DMS53 treated with DMSO at 0.1 percent for 48 hours (cell line): ENCODE measurements at regions not wholly inside any gene's neighbourhood (a gene's known extent, or its start where the extent isn't known, plus 50 kb on each side); places are given as distances from the start of the nearest gene placed in this dataset.
"Not testable (repeated sequence)": the region's sequence is repeated elsewhere in the genome, so short reads cannot be mapped to it uniquely, and the experiment has no call there.

Experiments
- DNase-seq: peaks from one replicate; lab custom pipeline; 2025; ENCODE audit not compliant: unreplicated experiment; lab: John Stamatoyannopoulos, UW

DNA sequence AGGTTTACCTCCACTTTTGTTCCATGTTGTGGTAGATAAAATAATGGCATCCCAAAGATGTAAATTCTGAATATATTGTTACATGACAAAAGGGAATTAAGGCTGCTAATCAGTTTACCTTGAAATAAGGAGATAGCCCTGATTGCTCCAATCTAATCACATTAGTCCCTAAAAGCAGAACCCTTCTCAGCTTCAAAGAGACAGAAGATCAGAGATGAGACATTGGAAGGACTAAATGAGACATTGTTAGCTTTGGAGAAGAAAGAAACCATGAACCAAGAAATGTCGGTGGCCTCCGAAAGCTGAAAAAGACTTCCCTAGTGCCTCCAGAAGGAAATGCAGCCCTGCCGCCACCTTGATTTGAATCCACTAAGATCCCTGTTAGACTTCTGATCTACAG lies 82.8 kb upstream of the PARP8 start:
- no peak for DNase-seq

DNA sequence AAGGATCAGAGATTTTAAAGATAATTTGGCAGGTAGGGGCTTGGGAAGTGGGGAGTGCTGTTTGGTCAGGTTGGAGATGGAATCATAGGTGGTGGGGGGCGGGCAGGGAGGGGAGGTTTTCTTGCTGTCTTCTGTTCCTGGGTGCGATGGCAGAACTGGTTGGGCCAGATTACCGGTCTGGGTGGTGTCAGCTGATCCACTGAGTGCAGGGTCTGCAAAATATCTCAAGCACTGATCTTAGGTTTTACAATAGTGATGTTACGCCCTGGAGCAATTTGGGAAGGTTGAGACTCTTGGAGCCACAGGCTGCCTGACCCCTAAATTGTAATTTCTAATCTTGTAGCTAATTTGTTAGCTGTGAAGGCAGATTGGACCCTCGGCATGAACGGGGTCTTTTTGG lies 78.0 kb upstream of the PARP8 start:
- not testable (repeated sequence) for DNase-seq

DNA sequence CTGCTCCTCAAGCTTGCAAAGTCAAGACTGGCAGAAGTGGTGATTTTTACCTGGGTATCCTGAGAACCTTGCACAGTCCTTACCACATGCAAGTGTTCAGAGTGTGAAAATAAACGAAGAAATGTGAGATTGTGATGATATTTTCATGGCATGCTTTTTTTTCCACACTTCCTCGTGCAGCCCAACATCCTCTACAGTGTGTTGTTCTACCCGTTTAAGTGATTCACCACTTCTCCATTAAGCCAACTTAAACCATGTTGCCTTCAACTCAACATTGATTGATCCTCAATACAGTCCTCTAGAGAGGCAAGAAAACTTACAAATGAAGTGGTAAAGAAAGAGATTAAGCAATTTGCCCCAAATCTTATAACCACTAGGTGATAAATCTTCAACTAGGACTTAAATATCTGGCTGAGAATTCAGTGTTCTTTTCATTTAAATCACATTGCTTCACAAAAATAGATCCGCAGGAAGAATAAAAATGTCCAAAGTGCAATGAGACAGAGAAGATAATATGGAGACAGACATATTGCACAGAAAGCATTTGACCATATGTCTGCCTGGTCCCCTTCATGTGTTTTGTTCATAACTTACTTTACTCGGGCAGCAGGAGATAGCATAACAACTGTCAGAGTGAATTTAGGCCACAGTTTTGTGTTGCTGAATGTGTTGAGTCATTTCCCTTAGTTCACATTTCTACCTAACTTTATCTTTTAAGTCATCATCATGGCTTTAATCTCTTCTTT lies 75.8 kb upstream of the PARP8 start:
- not testable (repeated sequence) for DNase-seq

DNA sequence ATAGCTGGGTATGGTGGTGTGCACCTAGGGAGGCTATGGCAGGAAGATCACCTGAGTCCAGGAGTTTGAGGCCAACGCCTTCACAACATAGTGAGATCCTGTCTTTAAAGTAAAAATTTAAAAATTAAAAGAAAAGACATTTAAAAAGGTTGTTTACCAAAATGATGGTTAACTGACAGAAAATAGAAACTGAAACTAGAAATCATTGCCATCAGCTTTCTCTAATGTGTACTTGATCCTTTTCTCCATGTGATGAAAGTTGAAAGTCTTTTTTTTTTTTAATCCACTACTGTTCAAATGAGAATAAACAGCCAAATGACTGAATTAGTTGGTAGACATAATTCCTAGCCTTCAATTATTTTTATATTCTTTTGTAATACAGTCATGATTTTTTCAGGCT lies 75.1 kb upstream of the PARP8 start:
- not testable (repeated sequence) for DNase-seq

DNA sequence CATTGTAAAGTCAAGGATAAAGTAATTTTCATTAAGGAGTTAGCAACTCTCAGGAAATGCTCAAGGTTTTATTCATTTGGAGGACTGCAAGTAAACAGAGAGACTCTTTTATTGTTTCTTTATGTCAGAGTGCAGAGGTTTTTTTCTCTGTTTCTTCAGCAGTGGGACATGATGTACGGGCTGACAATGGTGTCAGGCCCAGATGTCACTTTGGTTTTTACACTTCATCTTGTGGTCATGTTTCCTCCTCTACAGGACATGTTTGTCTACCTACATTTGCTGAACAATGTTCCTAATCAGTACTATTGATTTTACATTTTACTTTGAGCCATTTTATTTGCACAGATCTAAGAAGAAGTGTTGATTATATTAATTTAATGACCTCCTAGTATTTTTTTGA lies 72.8 kb upstream of the PARP8 start:
- no peak for DNase-seq

DNA sequence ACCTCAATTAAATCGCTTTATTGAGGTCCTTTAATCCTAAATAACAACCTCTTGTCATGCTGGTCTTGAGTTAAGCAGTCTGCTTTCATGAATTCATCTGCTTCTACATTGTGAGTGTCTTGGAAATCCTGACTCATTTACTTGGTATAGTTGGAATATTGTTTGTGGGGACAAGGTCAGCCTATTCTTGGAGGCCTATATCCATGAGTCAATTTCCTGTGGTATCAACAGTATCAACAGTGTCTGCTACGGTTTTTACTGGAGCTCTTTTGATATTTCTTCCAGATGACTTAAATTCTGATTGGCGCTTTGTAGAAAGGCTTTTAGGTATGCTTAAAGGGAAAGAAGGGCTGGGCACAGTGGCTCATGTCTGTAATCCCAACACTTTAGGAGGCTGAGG lies 71.2 kb upstream of the PARP8 start:
- DNase-seq, result no peak

DNA sequence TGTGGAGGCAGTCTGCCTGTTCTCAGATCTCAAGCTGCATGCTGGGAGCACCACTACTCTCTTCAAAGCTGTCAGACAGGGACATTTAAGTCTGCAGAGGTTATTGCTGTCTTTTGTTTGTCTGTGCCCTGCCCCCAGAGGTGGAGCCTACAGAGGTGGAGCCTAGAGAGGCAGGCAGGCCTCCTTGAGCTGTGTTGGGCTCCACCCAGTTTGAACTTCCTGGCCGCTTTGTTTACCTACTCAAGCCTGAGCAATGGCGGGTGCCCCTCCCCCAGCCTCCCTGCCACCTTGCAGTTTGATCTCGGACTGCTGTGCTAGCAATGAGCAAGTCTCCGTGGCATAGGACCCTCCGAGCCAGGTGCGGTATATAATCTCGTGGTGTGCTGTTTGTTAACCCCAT lies 64.9 kb upstream of the PARP8 start:
- DNase-seq, result peak; percentile 34

DNA sequence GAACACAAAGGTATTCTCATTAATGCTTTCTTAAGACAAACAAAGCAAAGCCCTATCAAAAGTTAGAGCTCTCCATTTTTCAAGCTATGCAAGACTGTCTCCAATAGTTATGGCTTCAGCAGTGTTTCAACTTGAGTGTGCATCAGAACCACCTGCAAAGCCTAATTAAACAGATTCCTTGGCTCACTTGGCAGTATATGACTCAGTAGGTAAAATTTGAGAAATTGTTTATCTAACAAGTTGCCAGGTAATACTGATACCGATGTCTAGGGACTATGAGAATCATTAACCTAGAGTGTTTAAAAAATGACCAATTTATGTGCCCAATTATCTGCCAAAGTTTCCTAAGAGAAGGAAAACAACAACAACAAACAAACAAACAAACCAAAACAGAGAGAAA lies 60.3 kb upstream of the PARP8 start:
- DNase-seq, result no peak

DNA sequence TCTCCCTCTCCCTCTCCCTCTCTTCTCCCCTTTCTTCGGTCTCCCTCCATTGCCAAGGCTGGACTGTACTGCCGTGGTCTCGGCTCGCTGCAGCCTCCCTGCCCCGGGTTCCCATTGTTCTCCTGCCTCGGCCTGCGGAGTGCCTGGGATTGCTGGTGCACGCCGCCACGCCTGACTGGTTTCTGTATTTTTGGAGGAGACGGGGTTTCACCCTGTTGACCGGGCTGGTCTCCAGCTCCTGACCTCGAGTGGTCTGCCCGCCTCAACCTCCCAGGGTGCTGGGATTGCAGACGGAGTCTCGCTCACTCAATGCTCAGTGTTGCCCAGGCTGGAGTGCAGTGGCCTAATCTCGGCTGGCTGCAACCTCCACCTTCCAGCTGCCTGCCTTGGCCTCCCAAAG lies 59.0 kb upstream of the PARP8 start:
- not testable (repeated sequence) for DNase-seq

DNA sequence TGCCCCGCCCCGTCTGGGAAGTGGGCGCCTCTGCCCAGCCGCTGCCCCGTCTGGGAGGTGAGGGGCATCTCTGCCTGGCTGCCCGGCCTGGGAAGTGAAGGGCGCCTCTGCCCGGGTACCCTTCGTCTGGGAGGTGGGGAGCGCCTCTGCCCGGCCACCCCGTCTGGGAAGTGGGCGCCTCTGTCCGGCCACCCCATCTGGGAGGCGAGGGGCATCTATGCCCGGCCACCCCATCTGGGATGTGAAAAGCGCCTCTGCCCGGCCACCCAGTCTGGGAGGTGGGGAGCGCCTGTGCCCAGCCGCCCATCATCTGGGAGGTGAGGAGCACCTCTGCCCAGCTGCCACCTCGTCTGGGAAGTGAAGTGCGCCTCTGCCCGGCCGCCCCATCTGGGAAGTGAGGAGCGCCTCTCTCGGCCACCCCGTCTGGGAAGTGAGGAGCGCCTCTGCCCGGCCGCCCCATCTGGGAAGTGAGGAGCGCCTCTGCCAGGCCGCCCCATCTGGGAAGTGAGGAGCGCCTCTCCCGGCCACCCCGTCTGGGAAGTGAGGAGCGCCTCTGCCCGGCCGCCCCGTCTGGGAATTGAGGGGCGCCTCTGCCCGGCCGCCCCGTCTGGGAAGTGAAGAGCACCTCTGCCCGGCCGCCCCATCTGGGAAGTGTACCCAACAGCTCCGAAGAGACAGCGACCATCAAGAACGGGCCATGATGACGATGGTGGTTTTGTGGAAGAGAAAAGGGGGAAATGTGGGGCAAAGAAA lies 58.3 kb upstream of the PARP8 start:
- DNase-seq, result not testable (repeated sequence)

DNA sequence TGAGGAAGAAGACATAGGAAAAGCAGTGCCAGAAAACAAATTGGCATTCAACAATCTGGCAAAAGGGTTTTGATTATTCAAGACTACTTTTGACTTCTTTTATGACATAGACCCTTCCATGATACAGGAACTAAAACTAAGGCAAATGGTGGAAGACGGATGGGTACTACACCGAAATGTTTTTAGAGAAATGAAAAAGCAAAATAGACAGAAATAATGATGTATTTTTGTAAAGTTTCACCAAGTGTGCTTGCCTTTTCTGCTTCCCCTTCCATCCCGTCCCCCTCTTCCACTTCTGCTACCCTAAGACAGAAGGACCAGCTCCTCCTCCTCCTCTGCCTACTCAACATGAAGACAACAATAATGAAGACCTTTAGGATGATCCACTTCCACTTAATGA lies 53.4 kb upstream of the PARP8 start:
- not testable (repeated sequence) for DNase-seq
